HCT116 (cell line): ENCODE measurements at regions not wholly inside any gene's neighbourhood (a gene's known extent, or its start where the extent isn't known, plus 50 kb on each side); places are given as distances from the start of the nearest gene placed in this dataset.

Experiments used
- ATAC-seq: fragments of 200-7000 bp; cut with Tn5 transposase; 2 replicates; pipeline ENCODE4 v1.9.1; 2020; ENCODE audit warnings: mild to moderate bottlenecking, moderate library complexity
- BruUV-seq: library from RNA; stranded (reverse); fragments of 400-500 nt; replicated peaks from 2 replicates; lab custom pipeline; 2021; lab: Mats Ljungman, UMichigan
- CTCF ChIA-PET: fragments of 300-600 bp; sonication (Branson Sonifier 250); formaldehyde crosslinking; loops from one replicate; lab custom pipeline; 2021; ENCODE audit warnings: antibody characterized with exemption; lab: Charles Lee
- POLR2A ChIA-PET: fragments of 300-600, 350-600 bp; sonication (Branson Sonifier 250); formaldehyde crosslinking; loops from one replicate; lab custom pipeline; 2021; ENCODE audit warnings: antibody characterized with exemption; lab: Charles Lee
- RAD21 ChIA-PET, 2 experiments: fragments of 300-600 bp; sonication (Branson Sonifier 250); formaldehyde crosslinking; loops; one replicate each; lab custom pipeline; 2023; ENCODE audit warnings: low total read pairs in 2 of 2; ENCODE audit not compliant: uncharacterized antibody in 2 of 2, unreplicated experiment in 2 of 2, low non-redundant PET in 1 of 2; lab: Charles Lee
- DNase-seq: peaks from one replicate; pipeline ENCODE4 v3.0.0-alpha.2; 2010; ENCODE audit warnings: low read depth, low spot score
- H2AFZ ChIP-seq: fragments of 200-600 bp; shearing (Covaris generic), sonication (generic); 2 replicates; pipeline ENCODE4 v1.6.1; 2017; ENCODE audit warnings: low read depth, mixed run types, mixed read lengths, antibody characterized with exemption, low read length; ENCODE audit not compliant: poor library complexity, severe bottlenecking
- H3K27ac ChIP-seq: 2 replicates; pipeline ENCODE4 v1.5.1; 2012; ENCODE audit warnings: low read depth, low read length
- H3K27me3 ChIP-seq: fragments of 200-600 bp; sonication (generic); 2 replicates; pipeline ENCODE4 v1.6.1; 2016; ENCODE audit warnings: mixed run types, low read length, mixed read lengths; ENCODE audit not compliant: insufficient read depth
- H3K36me3 ChIP-seq, 2 experiments: fragments of 200-500 bp in 1 of 2; fragments of 200-600 bp in 1 of 2; sonication (Bioruptor generic) in 1 of 2; sonication (generic) in 1 of 2; 2 replicates each; pipeline versions ENCODE4 v1.5.1 to v1.6.1; 2014 to 2016; ENCODE audit warnings: low read length in 2 of 2, inconsistent platforms in 1 of 2, mixed read lengths in 1 of 2, mixed run types in 1 of 2; ENCODE audit not compliant: insufficient read depth in 2 of 2, control insufficient read depth in 1 of 2
- H3K4me1 ChIP-seq, 2 experiments: fragments of 200-600 bp in 1 of 2; sonication (generic) in 1 of 2; 2 replicates each; pipeline versions ENCODE4 v1.5.1 to v1.6.1; 2012 to 2017; ENCODE audit warnings: low read length in 2 of 2, inconsistent platforms in 1 of 2, mild to moderate bottlenecking in 1 of 2, mixed read lengths in 1 of 2, mixed run types in 1 of 2, moderate library complexity in 1 of 2; ENCODE audit not compliant: insufficient read depth in 2 of 2, control insufficient read depth in 1 of 2
- H3K4me2 ChIP-seq: fragments of 200-600 bp; sonication (generic); 2 replicates; pipeline ENCODE4 v1.6.1; 2017; ENCODE audit warnings: mixed run types, low read length, mixed read lengths
- H3K4me3 ChIP-seq, 2 experiments: fragments of 200-600 bp in 1 of 2; sonication (generic) in 1 of 2; replicated peaks in 1 of 2; 2 replicates each; pipeline ENCODE4 v1.5.1; 2011 to 2016; ENCODE audit warnings: low read length in 2 of 2, control low read depth in 1 of 2, low read depth in 1 of 2, mild to moderate bottlenecking in 1 of 2, mixed read lengths in 1 of 2, mixed run types in 1 of 2
- H3K79me2 ChIP-seq: fragments of 200-600 bp; sonication (generic); 2 replicates; pipeline ENCODE4 v1.6.1; 2017; ENCODE audit warnings: mild to moderate bottlenecking, mixed run types, low read length, moderate library complexity, mixed read lengths; ENCODE audit not compliant: insufficient read depth
- H3K9ac ChIP-seq: fragments of 200-600 bp; sonication (generic); 2 replicates; pipeline ENCODE4 v1.6.1; 2016; ENCODE audit warnings: low read length, mixed read lengths
- H3K9me2 ChIP-seq: fragments of 200-600 bp; sonication (generic), shearing (Covaris generic); 2 replicates; pipeline ENCODE4 v1.6.1; 2017; ENCODE audit warnings: mixed run types, mild to moderate bottlenecking, moderate library complexity; ENCODE audit not compliant: insufficient read depth
- H3K9me3 ChIP-seq, 2 experiments: fragments of 200-500 bp in 1 of 2; fragments of 200-600 bp in 1 of 2; sonication (Bioruptor generic) in 1 of 2; sonication (generic) in 1 of 2; 2 replicates each; pipeline ENCODE4 v1.6.1; 2014 to 2017; ENCODE audit warnings: low read length in 2 of 2, mixed read lengths in 2 of 2, inconsistent platforms in 1 of 2, low read depth in 1 of 2, mild to moderate bottlenecking in 1 of 2, mixed run types in 1 of 2, moderate library complexity in 1 of 2; ENCODE audit not compliant: control insufficient read depth in 1 of 2, insufficient read depth in 1 of 2
- H4K20me1 ChIP-seq: fragments of 200-600 bp; sonication (generic), shearing (Covaris generic); 2 replicates; pipeline ENCODE4 v1.6.1; 2017; ENCODE audit warnings: mixed run types, mild to moderate bottlenecking, moderate library complexity; ENCODE audit not compliant: insufficient read depth
- CBX3 ChIP-seq: IDR thresholded peaks from 2 replicates; pipeline ENCODE4 v1.6.1; 2012; ENCODE audit warnings: low read depth
- CEBPB ChIP-seq: IDR thresholded peaks from 2 replicates; pipeline ENCODE4 v1.6.1; 2012; ENCODE audit warnings: low read depth
- EGR1 ChIP-seq: IDR thresholded peaks from 2 replicates; pipeline ENCODE4 v1.6.1; 2012; ENCODE audit warnings: low read depth
- EZH2phosphoT487 ChIP-seq: fragments of 200-600 bp; IDR thresholded peaks from 2 replicates; pipeline ENCODE4 v1.6.1; 2018; ENCODE audit warnings: antibody characterized with exemption, borderline replicate concordance
- JUND ChIP-seq: IDR thresholded peaks from 2 replicates; pipeline ENCODE4 v1.6.1; 2012
- POLR2A ChIP-seq: IDR thresholded peaks from 2 replicates; pipeline ENCODE4 v1.7.0; 2011; ENCODE audit warnings: borderline replicate concordance; ENCODE audit not compliant: insufficient read depth, insufficient read length; ENCODE audit errors: extremely low read depth
- POLR2AphosphoS5 ChIP-seq: IDR thresholded peaks from 2 replicates; pipeline ENCODE4 v1.6.1; 2011; ENCODE audit warnings: mild to moderate bottlenecking, low read depth, low read length, moderate library complexity
- SIN3A ChIP-seq: IDR thresholded peaks from 2 replicates; pipeline ENCODE4 v1.6.1; 2012; ENCODE audit warnings: low read depth
- SP1 ChIP-seq: IDR thresholded peaks from 2 replicates; pipeline ENCODE4 v1.6.1; 2012; ENCODE audit warnings: low read depth
- TCF7L2 ChIP-seq: IDR thresholded peaks from 2 replicates; pipeline ENCODE4 v1.7.0; 2011; ENCODE audit warnings: borderline replicate concordance, inconsistent platforms; ENCODE audit not compliant: insufficient read depth, insufficient read length; ENCODE audit errors: extremely low read depth
- ZFX ChIP-seq: fragments of 450-650 bp; IDR thresholded peaks from 2 replicates; pipeline ENCODE4 v1.6.1; 2017
- ZNF274 ChIP-seq: fragments of 200-500 bp; sonication (Bioruptor generic); IDR thresholded peaks from 2 replicates; pipeline ENCODE4 v1.6.1; 2014; ENCODE audit warnings: mild to moderate bottlenecking, low read depth, low read length, inconsistent platforms
- intact Hi-C: fragments of 100-400 bp; cut with micrococcal nuclease; formaldehyde crosslinking; loops from 2 replicates; pipeline ENCODE4 v1.10.0; 2022
- TF ChIP-seq, protein P1 (sequence below): IDR thresholded peaks from 2 replicates; pipeline ENCODE4 v1.6.1; 2012; ENCODE audit warnings: low read depth
- TF ChIP-seq, protein P2 (sequence below), 3 experiments: fragments of 200-600 bp in 1 of 3; sonication (generic) in 1 of 3; IDR thresholded peaks in 2 of 3; conservative IDR thresholded peaks in 1 of 3; 2 replicates each; pipeline ENCODE4 v1.5.1; 2012 to 2017; ENCODE audit warnings: low read depth in 2 of 3, low read length in 2 of 3, antibody characterized with exemption in 1 of 3, borderline replicate concordance in 1 of 3, control low read depth in 1 of 3, mild to moderate bottlenecking in 1 of 3, mixed read lengths in 1 of 3, mixed run types in 1 of 3, moderate library complexity in 1 of 3; ENCODE audit not compliant: insufficient read depth in 1 of 3
- TF ChIP-seq, protein P3 (sequence below): IDR thresholded peaks from 2 replicates; pipeline ENCODE4 v1.6.1; 2011; ENCODE audit warnings: mild to moderate bottlenecking, low read length, moderate library complexity; ENCODE audit not compliant: insufficient replicate concordance; ENCODE audit errors: extremely low read depth
- TF ChIP-seq, protein P4 (sequence below): IDR thresholded peaks from 2 replicates; pipeline ENCODE4 v1.6.1; 2012
- TF ChIP-seq, protein P5 (sequence below): IDR thresholded peaks from 2 replicates; pipeline ENCODE4 v1.6.1; 2012

DNA sequence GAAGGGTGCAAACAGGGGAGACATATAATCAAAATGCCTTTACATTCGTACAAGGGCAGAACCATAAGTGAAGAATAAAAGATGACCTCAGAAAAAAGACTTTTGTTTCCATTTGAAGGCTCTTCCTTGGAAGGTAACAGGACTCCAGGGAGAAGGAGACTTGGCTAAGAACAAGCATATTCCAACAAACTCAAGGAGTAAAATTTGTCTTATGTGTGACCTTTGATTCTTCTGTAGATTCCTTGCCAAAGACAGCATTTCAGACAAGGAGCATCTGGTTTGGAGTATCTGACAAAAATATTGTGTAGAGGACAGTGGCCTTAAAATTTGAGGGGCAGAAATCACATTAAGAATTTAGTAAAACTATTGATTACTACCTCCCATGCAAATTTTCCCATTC, 991.9 kb downstream of the FLRT2 start:
- DNase-seq (no peak), ATAC-seq (no peak)
- H3K4me3 ChIP-seq = no peak overlapping the region
- no TSS peak for BruUV-seq
- no peaks in the 10 kb centered on the region for H3K79me2 ChIP-seq
- CTCF ChIA-PET = no interaction called here
- H3K4me2 ChIP-seq = no peak overlapping the region
- H3K36me3 ChIP-seq = no peaks in the 10 kb centered on the region
- intact Hi-C loops = no loop called here
- H3K27me3 ChIP-seq = no peaks in the 10 kb centered on the region
- RAD21 ChIA-PET = no interaction called here
- TF ChIP-seq SIN3A = no peak
- TF ChIP-seq CEBPB = no peak
- no peak for TF ChIP-seq EZH2phosphoT487
- TF ChIP-seq JUND = no peak
- TF ChIP-seq, protein P1, sequence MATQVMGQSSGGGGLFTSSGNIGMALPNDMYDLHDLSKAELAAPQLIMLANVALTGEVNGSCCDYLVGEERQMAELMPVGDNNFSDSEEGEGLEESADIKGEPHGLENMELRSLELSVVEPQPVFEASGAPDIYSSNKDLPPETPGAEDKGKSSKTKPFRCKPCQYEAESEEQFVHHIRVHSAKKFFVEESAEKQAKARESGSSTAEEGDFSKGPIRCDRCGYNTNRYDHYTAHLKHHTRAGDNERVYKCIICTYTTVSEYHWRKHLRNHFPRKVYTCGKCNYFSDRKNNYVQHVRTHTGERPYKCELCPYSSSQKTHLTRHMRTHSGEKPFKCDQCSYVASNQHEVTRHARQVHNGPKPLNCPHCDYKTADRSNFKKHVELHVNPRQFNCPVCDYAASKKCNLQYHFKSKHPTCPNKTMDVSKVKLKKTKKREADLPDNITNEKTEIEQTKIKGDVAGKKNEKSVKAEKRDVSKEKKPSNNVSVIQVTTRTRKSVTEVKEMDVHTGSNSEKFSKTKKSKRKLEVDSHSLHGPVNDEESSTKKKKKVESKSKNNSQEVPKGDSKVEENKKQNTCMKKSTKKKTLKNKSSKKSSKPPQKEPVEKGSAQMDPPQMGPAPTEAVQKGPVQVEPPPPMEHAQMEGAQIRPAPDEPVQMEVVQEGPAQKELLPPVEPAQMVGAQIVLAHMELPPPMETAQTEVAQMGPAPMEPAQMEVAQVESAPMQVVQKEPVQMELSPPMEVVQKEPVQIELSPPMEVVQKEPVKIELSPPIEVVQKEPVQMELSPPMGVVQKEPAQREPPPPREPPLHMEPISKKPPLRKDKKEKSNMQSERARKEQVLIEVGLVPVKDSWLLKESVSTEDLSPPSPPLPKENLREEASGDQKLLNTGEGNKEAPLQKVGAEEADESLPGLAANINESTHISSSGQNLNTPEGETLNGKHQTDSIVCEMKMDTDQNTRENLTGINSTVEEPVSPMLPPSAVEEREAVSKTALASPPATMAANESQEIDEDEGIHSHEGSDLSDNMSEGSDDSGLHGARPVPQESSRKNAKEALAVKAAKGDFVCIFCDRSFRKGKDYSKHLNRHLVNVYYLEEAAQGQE = no peak
- TF ChIP-seq POLR2A = no peak
- TF ChIP-seq, protein P2, sequence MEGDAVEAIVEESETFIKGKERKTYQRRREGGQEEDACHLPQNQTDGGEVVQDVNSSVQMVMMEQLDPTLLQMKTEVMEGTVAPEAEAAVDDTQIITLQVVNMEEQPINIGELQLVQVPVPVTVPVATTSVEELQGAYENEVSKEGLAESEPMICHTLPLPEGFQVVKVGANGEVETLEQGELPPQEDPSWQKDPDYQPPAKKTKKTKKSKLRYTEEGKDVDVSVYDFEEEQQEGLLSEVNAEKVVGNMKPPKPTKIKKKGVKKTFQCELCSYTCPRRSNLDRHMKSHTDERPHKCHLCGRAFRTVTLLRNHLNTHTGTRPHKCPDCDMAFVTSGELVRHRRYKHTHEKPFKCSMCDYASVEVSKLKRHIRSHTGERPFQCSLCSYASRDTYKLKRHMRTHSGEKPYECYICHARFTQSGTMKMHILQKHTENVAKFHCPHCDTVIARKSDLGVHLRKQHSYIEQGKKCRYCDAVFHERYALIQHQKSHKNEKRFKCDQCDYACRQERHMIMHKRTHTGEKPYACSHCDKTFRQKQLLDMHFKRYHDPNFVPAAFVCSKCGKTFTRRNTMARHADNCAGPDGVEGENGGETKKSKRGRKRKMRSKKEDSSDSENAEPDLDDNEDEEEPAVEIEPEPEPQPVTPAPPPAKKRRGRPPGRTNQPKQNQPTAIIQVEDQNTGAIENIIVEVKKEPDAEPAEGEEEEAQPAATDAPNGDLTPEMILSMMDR (IDR thresholded peaks at IDR 0.05 in 2 of 3, conservative IDR thresholded peaks at IDR 0.05 in 1 of 3; ENCODE audit: borderline replicate concordance in 1 of 3, insufficient read depth in 1 of 3, low read depth in 2 of 3, low read length in 2 of 3) = no peak
- TF ChIP-seq, protein P3, sequence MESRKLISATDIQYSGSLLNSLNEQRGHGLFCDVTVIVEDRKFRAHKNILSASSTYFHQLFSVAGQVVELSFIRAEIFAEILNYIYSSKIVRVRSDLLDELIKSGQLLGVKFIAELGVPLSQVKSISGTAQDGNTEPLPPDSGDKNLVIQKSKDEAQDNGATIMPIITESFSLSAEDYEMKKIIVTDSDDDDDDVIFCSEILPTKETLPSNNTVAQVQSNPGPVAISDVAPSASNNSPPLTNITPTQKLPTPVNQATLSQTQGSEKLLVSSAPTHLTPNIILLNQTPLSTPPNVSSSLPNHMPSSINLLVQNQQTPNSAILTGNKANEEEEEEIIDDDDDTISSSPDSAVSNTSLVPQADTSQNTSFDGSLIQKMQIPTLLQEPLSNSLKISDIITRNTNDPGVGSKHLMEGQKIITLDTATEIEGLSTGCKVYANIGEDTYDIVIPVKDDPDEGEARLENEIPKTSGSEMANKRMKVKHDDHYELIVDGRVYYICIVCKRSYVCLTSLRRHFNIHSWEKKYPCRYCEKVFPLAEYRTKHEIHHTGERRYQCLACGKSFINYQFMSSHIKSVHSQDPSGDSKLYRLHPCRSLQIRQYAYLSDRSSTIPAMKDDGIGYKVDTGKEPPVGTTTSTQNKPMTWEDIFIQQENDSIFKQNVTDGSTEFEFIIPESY = no peak
- TF ChIP-seq EGR1 = no peak
- no peak for TF ChIP-seq ZNF274
- TF ChIP-seq SP1 = no peak
- TF ChIP-seq, protein P4, sequence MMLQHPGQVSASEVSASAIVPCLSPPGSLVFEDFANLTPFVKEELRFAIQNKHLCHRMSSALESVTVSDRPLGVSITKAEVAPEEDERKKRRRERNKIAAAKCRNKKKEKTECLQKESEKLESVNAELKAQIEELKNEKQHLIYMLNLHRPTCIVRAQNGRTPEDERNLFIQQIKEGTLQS = no peak
- TF ChIP-seq TCF7L2 = no peak
- TF ChIP-seq ZFX = no peak
- TF ChIP-seq CBX3 = no peak
- no peak for TF ChIP-seq POLR2AphosphoS5
- TF ChIP-seq, protein P5, sequence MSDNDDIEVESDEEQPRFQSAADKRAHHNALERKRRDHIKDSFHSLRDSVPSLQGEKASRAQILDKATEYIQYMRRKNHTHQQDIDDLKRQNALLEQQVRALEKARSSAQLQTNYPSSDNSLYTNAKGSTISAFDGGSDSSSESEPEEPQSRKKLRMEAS = no peak
- no peaks in the 10 kb centered on the region for H4K20me1 ChIP-seq
- no peak overlapping the region for H3K9ac ChIP-seq
- H2AFZ ChIP-seq = no peak overlapping the region
- peaks cover 6 to 19% of the 10 kb centered on the region in 2 experiments; a peak in 2 of 4 replicates for H3K9me3 ChIP-seq
- no peaks in the 10 kb centered on the region for H3K4me1 ChIP-seq
- POLR2A ChIA-PET = no interaction called here
- H3K9me2 ChIP-seq = no peaks in the 10 kb centered on the region
- H3K27ac ChIP-seq = no peak overlapping the region
